Cortex of kidney (tissue), 1 donor: ENCODE measurements at regions not wholly inside any gene's neighbourhood (a gene's known extent, or its start where the extent isn't known, plus 50 kb on each side); places are given as distances from the start of the nearest gene placed in this dataset.

ENCODE experiments used
- DNase-seq: peaks from one replicate; lab custom pipeline; 2025; lab: John Stamatoyannopoulos, UW

- DNase-seq, result no peak
Measured at GRCh38 chr2:41399437-41400087, 648.3 kb upstream of the PKDCC start.

DNA sequence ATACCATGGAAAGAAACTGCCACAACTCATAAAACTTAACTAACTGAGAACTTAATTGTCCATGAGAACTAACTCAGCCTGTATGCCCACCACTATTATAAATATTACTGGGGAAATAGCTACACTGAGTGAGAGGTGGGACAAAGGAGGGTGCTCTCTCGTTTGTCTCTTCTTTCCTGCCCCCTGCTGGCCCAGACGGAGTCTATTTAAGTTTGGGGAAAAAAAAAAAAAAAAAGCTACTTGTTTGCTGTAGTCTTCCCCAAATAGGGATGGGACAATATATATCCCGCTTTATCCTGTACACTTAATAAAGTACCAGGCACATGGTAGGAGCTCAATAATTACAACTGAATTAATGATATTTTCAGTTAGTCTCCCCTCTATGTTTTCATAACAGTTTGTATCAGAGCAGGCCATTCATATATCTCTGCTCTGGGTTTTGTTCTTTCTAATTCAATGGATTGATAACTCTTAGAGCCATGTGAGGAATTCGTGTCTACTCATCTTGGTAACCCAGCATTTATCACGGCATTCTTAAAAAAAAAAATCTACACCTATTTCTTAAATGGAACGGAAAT is 647.6 kb upstream of the PKDCC start:
- no peak for DNase-seq

DNA sequence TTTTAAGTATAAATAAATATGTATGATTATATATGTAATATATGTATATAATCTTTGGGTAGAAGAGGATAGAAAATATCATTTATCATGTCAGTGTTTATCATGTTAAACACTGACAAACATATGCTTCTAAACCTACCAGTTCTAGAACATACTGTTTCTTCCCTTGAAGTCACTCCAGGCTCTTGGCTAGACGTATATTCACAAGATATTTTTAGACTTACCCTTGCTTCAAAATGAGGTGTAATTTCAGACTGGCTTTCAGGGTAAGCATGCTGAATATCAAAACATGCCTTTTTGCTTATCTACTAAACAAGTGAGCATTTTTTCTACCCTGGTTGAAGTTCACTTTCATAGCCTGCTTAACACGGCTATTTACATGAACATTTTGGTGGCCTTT is 642.4 kb upstream of the PKDCC start:
- no peak for DNase-seq

- no peak for DNase-seq
Measured at GRCh38 chr2:41409328-41409727, 638.5 kb upstream of the PKDCC start.

GRCh38 chr2:41410011-41410410 is 637.8 kb upstream of the PKDCC start:
- DNase-seq, result no peak

- DNase-seq, result no peak
Measured at GRCh38 chr2:41413813-41414485, 633.9 kb upstream of the PKDCC start.

GRCh38 chr2:41414486-41415230 is 633.2 kb upstream of the PKDCC start:
- DNase-seq, result no peak

GRCh38 chr2:41417511-41417910 is 630.3 kb upstream of the PKDCC start:
- no peak for DNase-seq

- no peak for DNase-seq
Measured at GRCh38 chr2:41420219-41420618, 627.6 kb upstream of the PKDCC start.

DNA sequence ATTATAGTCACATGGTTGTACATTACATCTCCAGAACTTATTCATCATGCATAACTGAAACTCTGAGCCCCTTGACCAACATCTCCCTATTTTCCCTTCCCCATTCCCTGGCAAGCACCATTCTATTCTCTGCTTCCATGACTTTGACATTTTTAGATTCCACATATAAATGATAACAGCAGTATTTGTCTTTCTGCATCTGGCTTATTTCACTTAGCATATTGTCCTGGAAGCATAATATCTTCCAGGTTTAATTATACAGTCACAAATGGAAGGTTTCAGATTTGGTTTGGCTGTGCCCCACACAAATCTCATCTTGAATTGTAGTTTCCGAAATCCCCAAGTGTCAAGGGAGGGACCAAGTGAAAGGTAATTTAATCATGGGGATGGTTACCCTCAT is 626.9 kb upstream of the PKDCC start:
- DNase-seq, result no peak

DNA sequence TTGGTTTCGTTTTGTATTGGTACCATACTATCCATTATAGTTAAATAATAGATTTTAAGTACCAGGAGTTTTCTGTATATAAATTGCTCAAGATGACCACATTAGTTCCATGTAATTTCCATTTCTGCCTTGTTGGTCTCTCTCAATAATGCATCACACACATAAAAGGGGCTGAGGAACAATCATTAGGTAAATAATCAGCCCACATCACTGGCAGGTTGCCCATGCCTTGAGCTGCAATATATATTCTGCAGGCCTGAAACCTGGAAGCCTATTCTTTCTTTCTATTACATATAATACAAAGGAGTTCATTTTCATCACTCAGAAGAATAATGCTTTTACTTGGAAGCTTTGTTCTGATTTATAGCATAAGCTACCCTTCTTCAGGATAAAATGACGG is 616.1 kb upstream of the PKDCC start:
- DNase-seq, result no peak

- DNase-seq, result no peak
Measured at GRCh38 chr2:41432459-41432858, 615.4 kb upstream of the PKDCC start.

DNA sequence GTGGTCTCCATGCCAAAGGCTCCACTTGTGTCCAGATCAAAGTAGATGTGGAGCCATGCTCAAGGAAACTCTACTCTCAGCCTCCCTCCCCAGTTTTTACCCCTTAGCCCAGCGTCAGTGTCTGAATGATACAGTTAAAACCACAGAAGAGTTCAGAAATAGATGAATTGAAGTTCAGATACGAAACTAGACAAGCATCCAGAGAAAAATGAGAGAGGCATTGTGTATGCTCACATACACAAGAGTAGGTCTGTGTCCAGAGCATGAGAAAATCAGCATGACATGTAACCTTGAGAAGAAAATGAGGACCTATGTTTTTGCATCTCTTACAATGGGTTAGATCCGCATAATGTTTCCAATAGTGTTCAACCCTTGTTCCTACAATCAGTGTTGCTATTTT is 612.8 kb upstream of the PKDCC start:
- DNase-seq, result no peak

GRCh38 chr2:41441958-41442357 is 605.9 kb upstream of the PKDCC start:
- no peak for DNase-seq

DNA sequence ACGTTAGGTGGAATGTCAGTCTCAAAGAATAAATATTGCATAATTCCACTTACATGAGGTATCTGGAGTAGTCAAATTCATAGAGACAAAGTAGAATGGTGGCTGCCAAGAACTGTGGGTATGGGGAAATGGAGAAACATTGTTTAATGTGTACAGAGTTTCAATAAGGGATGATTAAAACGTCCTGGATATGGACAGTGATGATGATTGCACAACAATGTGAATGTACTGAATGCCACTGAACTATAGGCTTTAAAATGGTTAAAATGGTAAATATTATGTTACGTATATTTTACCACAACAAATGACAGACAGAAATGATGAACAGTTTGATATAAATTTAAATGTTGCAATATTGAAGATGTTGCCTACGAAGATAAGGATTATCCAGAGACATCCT is 602.0 kb upstream of the PKDCC start:
- DNase-seq, result no peak

DNA sequence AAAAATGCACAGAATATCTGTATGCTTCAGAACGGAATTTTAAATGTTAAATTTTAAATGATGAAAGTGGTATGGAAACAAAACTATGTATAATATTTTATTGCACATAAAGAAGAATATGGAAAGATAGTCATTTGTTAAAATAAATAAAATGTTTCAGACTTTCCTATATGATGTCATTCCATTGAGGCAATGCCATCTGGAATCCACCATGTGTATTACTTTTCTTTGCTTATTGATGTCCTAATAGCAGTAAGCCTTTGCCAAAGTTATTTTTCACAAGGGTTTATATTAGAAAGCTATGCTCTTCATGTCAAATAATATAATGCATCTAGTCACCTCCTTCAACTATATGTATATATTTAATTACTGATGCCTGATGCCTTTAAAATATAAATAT is 601.6 kb upstream of the PKDCC start:
- DNase-seq, result no peak

GRCh38 chr2:41448221-41448620 is 599.6 kb upstream of the PKDCC start:
- no peak for DNase-seq

- no peak for DNase-seq
Measured at GRCh38 chr2:41457026-41457425, 590.8 kb upstream of the PKDCC start.

GRCh38 chr2:41460661-41461060 is 587.2 kb upstream of the PKDCC start:
- DNase-seq, result no peak

DNA sequence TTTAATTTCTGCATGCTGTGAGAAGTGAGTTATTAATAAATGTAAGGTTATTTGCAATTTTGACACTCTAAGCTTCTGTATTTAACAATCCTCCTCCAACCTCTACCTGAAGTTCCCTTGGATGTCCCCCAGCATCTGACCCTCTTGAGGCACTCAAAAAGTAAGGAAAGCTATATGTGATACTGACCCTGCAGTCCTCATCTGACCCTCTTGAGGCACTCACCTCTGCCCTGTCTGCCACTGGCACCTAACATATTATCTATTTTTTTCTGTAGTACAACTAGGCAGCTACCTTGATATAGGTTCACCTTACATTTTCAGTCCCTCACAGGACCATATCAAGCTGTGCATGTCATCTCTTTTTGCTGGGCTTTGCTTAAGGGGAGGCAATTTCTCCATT is 583.4 kb upstream of the PKDCC start:
- no peak for DNase-seq

DNA sequence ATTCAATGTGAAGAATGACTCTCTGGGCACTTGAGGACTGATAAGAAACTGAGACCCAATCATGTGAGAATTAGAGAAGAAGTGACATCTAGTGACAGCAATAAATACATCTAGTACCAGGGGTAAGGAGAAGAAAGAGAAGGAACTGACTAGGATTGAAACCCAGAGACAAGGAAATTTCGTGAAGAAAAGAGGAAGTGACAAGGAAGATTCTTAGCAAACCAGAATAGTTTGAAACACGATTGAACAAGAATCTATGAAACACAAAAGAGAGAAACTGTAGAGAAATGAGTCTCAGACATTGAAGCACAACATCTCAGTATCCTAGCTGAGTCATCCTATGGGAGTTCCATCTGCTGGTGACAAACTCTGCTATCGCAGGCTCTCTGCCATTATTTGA is 571.9 kb upstream of the PKDCC start:
- DNase-seq, result no peak

- no peak for DNase-seq
Measured at GRCh38 chr2:41482659-41483058, 565.2 kb upstream of the PKDCC start.

- DNase-seq, result no peak
Measured at GRCh38 chr2:41483226-41483625, 564.6 kb upstream of the PKDCC start.
